Tibial artery (tissue), 4 donors: ENCODE measurements at regions not wholly inside any gene's neighbourhood (a gene's known extent, or its start where the extent isn't known, plus 50 kb on each side); places are given as distances from the start of the nearest gene placed in this dataset.
A peak's percentile ranks its signal among the peaks of the same experiment; 100 is the strongest.

ENCODE experiments used
- DNase-seq, 2 donors: peaks; one replicate each; pipeline ENCODE4 v3.0.0-alpha.2; 2019
- H3K27ac ChIP-seq, 2 donors: fragments of 200-600 bp; sonication (generic) in 1 of 2; 1 replicate in 1 of 2; 2 replicates in 1 of 2; pipeline ENCODE4 v1.5.1; 2018 to 2019; ENCODE audit warnings: mild to moderate bottlenecking in 1 of 2
- H3K27me3 ChIP-seq, 2 donors: fragments of 200-600 bp; sonication (generic) in 1 of 2; one replicate each; pipeline versions ENCODE4 v1.5.1 to v1.6.0; 2016 to 2019
- H3K36me3 ChIP-seq, 3 donors: fragments of 200-600 bp; sonication (generic) in 2 of 3; one replicate each; pipeline ENCODE4 v1.5.1; 2016 to 2019; ENCODE audit warnings: mild to moderate bottlenecking in 2 of 3
- H3K4me1 ChIP-seq, 4 donors: fragments of 200-600 bp; sonication (generic) in 2 of 4; 1 replicate in 3 of 4; 2 replicates in 1 of 4; pipeline ENCODE4 v1.5.1; 2016 to 2019
- H3K4me3 ChIP-seq, 2 donors: fragments of 200-600 bp; sonication (generic) in 1 of 2; 1 replicate in 1 of 2; 2 replicates in 1 of 2; pipeline ENCODE4 v1.5.1; 2018 to 2019; ENCODE audit warnings: mild to moderate bottlenecking in 2 of 2
- H3K9me3 ChIP-seq, 3 donors: fragments of 200-600 bp; sonication (generic) in 1 of 3; one replicate each; pipeline ENCODE4 v1.5.1; 2016 to 2019
- intact Hi-C: fragments of 100-400 bp; cut with DNase I; formaldehyde crosslinking; loops from one replicate; pipeline ENCODE4 v1.15.0; 2023; ENCODE audit warnings: low total_unique reads
- TF ChIP-seq, protein P1 (sequence below), 2 experiments: fragments of 200-600 bp in 1 of 2; fragments of 450-650 bp in 1 of 2; IDR thresholded peaks; one replicate each; pipeline ENCODE4 v1.5.1; 2017 to 2019; ENCODE audit warnings: antibody characterized with exemption in 2 of 2, mild to moderate bottlenecking in 1 of 2, moderate library complexity in 1 of 2

DNA sequence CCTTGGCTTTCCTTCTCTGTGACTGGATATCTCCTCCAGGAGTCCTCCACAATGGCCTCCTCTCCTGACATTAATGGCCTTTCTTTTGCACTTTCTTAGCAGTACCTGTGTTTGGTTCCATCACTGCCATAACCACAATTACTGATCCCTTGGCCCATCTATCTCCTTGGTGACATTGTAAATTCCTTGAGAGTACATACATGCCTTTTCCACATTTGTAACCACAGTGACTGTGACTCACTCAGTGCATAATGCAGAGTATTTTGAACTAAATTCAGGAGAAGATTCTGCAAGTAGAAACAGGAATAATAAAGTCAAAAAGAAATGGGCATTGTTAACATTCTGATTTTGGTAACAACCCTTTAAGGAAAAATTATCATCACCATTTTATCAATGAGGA, 197.2 kb upstream of the SOX4 start:
- TF ChIP-seq, protein P1, sequence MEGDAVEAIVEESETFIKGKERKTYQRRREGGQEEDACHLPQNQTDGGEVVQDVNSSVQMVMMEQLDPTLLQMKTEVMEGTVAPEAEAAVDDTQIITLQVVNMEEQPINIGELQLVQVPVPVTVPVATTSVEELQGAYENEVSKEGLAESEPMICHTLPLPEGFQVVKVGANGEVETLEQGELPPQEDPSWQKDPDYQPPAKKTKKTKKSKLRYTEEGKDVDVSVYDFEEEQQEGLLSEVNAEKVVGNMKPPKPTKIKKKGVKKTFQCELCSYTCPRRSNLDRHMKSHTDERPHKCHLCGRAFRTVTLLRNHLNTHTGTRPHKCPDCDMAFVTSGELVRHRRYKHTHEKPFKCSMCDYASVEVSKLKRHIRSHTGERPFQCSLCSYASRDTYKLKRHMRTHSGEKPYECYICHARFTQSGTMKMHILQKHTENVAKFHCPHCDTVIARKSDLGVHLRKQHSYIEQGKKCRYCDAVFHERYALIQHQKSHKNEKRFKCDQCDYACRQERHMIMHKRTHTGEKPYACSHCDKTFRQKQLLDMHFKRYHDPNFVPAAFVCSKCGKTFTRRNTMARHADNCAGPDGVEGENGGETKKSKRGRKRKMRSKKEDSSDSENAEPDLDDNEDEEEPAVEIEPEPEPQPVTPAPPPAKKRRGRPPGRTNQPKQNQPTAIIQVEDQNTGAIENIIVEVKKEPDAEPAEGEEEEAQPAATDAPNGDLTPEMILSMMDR (IDR thresholded peaks at IDR 0.05): no peak
- H3K4me3 ChIP-seq: no peak overlapping the region
- DNase-seq: no peak
- no peak overlapping the region for H3K27ac ChIP-seq
- no peaks in the 10 kb centered on the region for H3K36me3 ChIP-seq
- intact Hi-C loops: no loop called here
- H3K9me3 ChIP-seq: no peaks in the 10 kb centered on the region
- no peaks in the 10 kb centered on the region for H3K27me3 ChIP-seq
- H3K4me1 ChIP-seq: peaks cover 0 to 11% (median 3%) of the 10 kb centered on the region in 4 donors

DNA sequence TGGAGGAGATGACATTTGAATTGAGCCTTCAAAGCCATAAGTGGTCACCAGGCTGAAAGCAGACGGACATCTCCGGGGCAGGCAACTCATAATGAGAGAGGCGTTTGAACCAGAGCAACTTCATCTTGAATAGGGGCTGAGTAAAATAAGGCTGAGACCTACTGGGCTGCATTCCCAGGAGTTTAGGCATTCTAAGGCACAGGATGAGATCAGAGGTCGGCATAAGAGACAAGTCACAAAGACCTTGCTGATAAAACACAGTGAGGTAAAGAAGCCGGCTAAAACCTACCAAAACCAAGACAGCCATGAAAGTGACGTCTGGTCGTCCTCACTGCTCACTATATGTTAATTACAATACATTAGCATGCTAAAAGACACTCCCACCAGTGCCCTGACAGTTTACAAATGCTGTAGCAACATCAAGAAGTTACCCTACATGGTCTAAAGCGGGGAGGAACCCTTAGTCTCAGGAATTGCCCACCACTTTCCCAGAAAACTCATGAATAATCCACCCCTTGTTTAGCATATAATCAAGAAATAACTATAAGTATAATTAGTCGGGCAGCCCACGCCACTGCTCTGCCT, 194.7 kb upstream of the SOX4 start:
- H3K4me1 ChIP-seq: peaks cover 0 to 6% (median 2%) of the 10 kb centered on the region in 4 donors
- DNase-seq: no peak
- no peaks in the 10 kb centered on the region for H3K36me3 ChIP-seq
- H3K27me3 ChIP-seq: no peaks in the 10 kb centered on the region
- H3K9me3 ChIP-seq: no peaks in the 10 kb centered on the region
- H3K4me3 ChIP-seq: no peak overlapping the region
- intact Hi-C loops: no loop called here
- H3K27ac ChIP-seq: no peak overlapping the region
- TF ChIP-seq, protein P1 (IDR thresholded peaks at IDR 0.05): no peak

DNA sequence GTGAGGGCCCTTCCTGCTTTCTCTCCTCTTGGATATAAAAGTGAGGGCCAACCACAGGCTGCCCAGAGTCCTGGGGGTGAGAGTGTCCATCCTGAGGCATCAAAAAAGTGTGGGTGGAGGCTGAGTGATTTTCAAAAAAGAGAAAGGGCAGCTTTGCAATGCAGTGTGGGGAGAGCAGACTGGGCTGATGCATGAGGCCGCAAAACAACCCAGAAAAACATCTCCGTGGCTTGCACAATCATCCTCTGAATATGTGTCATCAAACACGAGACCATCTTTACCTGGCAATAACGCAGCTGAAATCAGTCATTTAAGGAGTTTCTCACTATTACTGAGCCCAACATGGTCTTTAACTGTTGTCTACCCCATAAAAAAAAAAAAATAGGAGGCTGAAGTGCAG, 191.2 kb upstream of the SOX4 start:
- TF ChIP-seq, protein P1 (IDR thresholded peaks at IDR 0.05): no peak

DNA sequence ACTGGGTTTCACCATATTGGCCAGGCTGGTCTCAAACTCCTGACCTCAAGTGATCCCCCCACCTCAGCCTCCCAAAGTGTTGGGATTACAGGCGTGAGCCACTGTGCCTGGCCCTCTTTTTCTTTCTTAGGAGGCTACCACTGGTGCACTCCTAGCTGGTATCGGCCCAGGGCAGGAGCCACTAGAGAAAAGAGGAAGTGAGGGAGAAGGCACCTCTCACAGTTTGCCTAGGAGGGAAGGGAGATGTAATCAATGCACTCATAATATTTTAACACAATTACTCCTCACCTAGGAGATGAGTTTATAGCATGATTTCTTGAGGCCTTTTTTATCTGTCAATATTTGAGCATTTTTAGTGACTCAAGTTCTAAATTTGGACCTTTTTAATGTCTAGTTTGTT, 189.0 kb upstream of the SOX4 start:
- Histone ChIP-seq H3K4me3 (no peak overlapping the region), H3K27me3 (no peaks in the 10 kb centered on the region), H3K9me3 (no peaks in the 10 kb centered on the region), H3K27ac (no peak overlapping the region), H3K4me1 (no peaks in the 10 kb centered on the region), H3K36me3 (no peaks in the 10 kb centered on the region)
- TF ChIP-seq, protein P1 (IDR thresholded peaks at IDR 0.05): no peak
- intact Hi-C loops: no loop called here
- no peak for DNase-seq

More for the DNA sequence above, 191.2 kb upstream of the SOX4 start:
- intact Hi-C loops: no loop called here
- peak in 1 of 2 donors; percentile 44 for DNase-seq
- Histone ChIP-seq H3K36me3 (no peaks in the 10 kb centered on the region), H3K9me3 (no peaks in the 10 kb centered on the region), H3K4me3 (no peak overlapping the region), H3K27ac (no peak overlapping the region), H3K4me1 (no peaks in the 10 kb centered on the region), H3K27me3 (no peaks in the 10 kb centered on the region)

DNA sequence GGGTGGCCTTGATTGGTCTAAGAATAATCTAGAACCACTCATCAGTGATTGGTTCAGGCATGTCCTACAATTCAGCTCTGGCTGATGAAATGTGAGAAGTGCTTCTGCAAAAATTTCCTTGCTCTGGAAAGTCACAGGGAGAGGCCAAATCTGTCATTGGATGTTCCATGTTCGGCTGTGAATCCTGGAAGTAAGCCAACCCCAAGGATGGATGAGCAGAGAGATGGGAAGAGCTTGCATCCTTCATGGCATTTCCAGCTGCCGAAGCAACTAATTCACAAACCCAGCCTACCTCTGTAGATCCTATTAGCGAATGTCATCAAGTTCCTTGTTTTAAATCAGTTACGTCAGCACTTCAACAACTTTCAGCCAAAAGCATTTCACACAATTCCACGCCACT, 187.2 kb upstream of the SOX4 start:
- Histone ChIP-seq H3K36me3 (no peaks in the 10 kb centered on the region), H3K27me3 (no peaks in the 10 kb centered on the region), H3K4me3 (no peak overlapping the region), H3K9me3 (no peaks in the 10 kb centered on the region), H3K4me1 (no peaks in the 10 kb centered on the region), H3K27ac (no peak overlapping the region)
- TF ChIP-seq, protein P1 (IDR thresholded peaks at IDR 0.05): no peak
- DNase-seq: no peak
- intact Hi-C loops: no loop called here

DNA sequence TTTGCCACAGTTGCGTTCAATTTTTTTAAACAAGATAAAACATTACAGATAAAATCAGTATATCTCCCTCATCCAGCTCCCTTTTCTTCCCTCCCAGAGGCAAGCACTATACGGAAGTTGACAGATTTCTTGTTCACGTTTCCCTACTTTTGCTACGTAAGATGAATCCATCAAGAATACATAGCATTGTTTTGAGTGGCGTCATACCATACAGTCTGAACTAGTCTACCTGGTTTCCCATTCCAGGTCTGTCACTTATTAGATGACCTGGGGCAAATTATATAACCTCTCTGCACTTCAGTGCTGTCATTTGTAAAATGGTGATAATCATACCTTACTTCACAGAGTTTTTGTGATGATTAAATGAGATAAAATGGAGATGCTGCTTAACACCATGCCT, 184.3 kb upstream of the SOX4 start:
- Histone ChIP-seq H3K27me3 (no peaks in the 10 kb centered on the region), H3K4me3 (no peak overlapping the region), H3K4me1 (no peaks in the 10 kb centered on the region), H3K36me3 (no peaks in the 10 kb centered on the region), H3K27ac (no peak overlapping the region), H3K9me3 (no peaks in the 10 kb centered on the region)
- no peak for DNase-seq
- TF ChIP-seq, protein P1 (IDR thresholded peaks at IDR 0.05): no peak
- intact Hi-C loops: no loop called here
